GM12878 (cell line): ENCODE measurements at regions not wholly inside any gene's neighbourhood (a gene's known extent, or its start where the extent isn't known, plus 50 kb on each side); places are given as distances from the start of the nearest gene placed in this dataset.

ENCODE experiments used
- ATAC-seq: fragments of 200-7000 bp; cut with Tn5 transposase; 3 replicates; pipeline ENCODE4 v1.9.1; 2020; ENCODE audit warnings: mild to moderate bottlenecking, moderate library complexity
- BruUV-seq: library from RNA; stranded (reverse); fragments of 400-500 nt; replicated peaks from 2 replicates; lab custom pipeline; 2021; lab: Mats Ljungman, UMichigan
- CTCF ChIA-PET: fragments of 300-600 bp; sonication (Branson Sonifier 250); formaldehyde crosslinking; extraction: SDS; loops from one replicate; lab custom pipeline; 2021; ENCODE audit warnings: inconsistent platforms; lab: Yijun Ruan, JAX
- POLR2A ChIA-PET: fragments of 350-600 bp; formaldehyde crosslinking; extraction: SDS; loops from one replicate; lab custom pipeline; 2021; ENCODE audit warnings: inconsistent platforms; lab: Charles Lee
- RAD21 ChIA-PET: fragments of 300-600 bp; sonication (Branson Sonifier 250); formaldehyde crosslinking; loops from one replicate; lab custom pipeline; 2023; ENCODE audit warnings: antibody characterized with exemption; ENCODE audit not compliant: unreplicated experiment; lab: Charles Lee
- SMC1A ChIA-PET: fragments of 300-600 bp; sonication (Branson Sonifier 250); formaldehyde crosslinking; loops from one replicate; lab custom pipeline; 2023; ENCODE audit not compliant: unreplicated experiment, uncharacterized antibody; lab: Charles Lee
- DNase-seq: peaks from one replicate; pipeline ENCODE4 v3.0.0-alpha.2; 2011; ENCODE audit warnings: low read depth, low spot score
- FAIRE-seq: peaks from 3 replicates; lab custom pipeline; 2011; peaks lifted over from hg19 to GRCh38; lab: Jason Lieb, UNC
- H2AFZ ChIP-seq: 2 replicates; pipeline ENCODE4 v1.6.0; 2011; ENCODE audit warnings: low read depth, low read length, control low read depth; ENCODE audit not compliant: control insufficient read depth
- H3K27ac ChIP-seq: 2 replicates; pipeline ENCODE4 v1.5.1; 2011; ENCODE audit warnings: control low read depth; ENCODE audit not compliant: control insufficient read depth, insufficient read depth
- H3K27me3 ChIP-seq, 2 experiments: replicated peaks in 1 of 2; 2 replicates each; pipeline versions ENCODE4 v1.6.0 to v1.6.1; 2011; ENCODE audit warnings: low read length in 1 of 2; ENCODE audit not compliant: control insufficient read depth in 2 of 2, insufficient read depth in 2 of 2
- H3K36me3 ChIP-seq, 2 experiments: 2 replicates each; pipeline ENCODE4 v1.5.1; 2011; ENCODE audit warnings: low read length in 1 of 2; ENCODE audit not compliant: control insufficient read depth in 2 of 2, insufficient read depth in 2 of 2
- H3K4me1 ChIP-seq: 2 replicates; pipeline ENCODE4 v1.6.1; 2011; ENCODE audit warnings: mild to moderate bottlenecking, low read length, moderate library complexity, mixed read lengths; ENCODE audit not compliant: control insufficient read depth, insufficient read depth
- H3K4me2 ChIP-seq: 2 replicates; pipeline ENCODE4 v1.6.0; 2011; ENCODE audit warnings: control low read depth; ENCODE audit not compliant: control insufficient read depth, insufficient read depth
- H3K4me3 ChIP-seq: fragments of 200-600 bp; sonication (generic); 2 replicates; pipeline ENCODE4 v1.5.1; 2016
- H3K79me2 ChIP-seq: 2 replicates; pipeline ENCODE4 v1.6.0; 2011; ENCODE audit warnings: low read length; ENCODE audit not compliant: control insufficient read depth, insufficient read depth
- H3K9ac ChIP-seq: 2 replicates; pipeline ENCODE4 v1.8.0; 2011; ENCODE audit warnings: low read length, control low read depth, mixed read lengths; ENCODE audit not compliant: control insufficient read depth, insufficient read depth
- H3K9me3 ChIP-seq: replicated peaks from 3 replicates; pipeline ENCODE4 v1.5.1; 2011; ENCODE audit warnings: mild to moderate bottlenecking, low read length; ENCODE audit not compliant: control insufficient read depth, insufficient read depth
- H4K20me1 ChIP-seq: 2 replicates; pipeline ENCODE4 v1.6.0; 2011; ENCODE audit not compliant: control insufficient read depth, insufficient read depth
- ASH2L ChIP-seq: fragments of 300-600, 200-600 bp; sonication (generic); IDR thresholded peaks from 2 replicates; pipeline ENCODE4 v1.6.1; 2017; ENCODE audit warnings: low read depth, mild to moderate bottlenecking, borderline replicate concordance
- GATAD2B ChIP-seq: fragments of 450-650 bp; conservative IDR thresholded peaks from 2 replicates; pipeline ENCODE4 v1.6.1; 2017; ENCODE audit warnings: low read depth, mild to moderate bottlenecking, moderate library complexity
- KDM1A ChIP-seq: fragments of 200-600 bp; sonication (generic); IDR thresholded peaks from 2 replicates; pipeline ENCODE4 v1.6.1; 2016; ENCODE audit warnings: borderline replicate concordance
- NFIC ChIP-seq: IDR thresholded peaks from 2 replicates; pipeline ENCODE4 v1.6.1; 2012; ENCODE audit warnings: low read depth, mild to moderate bottlenecking, inconsistent platforms, low read length, moderate library complexity
- ZNF384 ChIP-seq: IDR thresholded peaks from 2 replicates; pipeline ENCODE4 v1.6.1; 2012; ENCODE audit warnings: low read depth, mild to moderate bottlenecking, low read length, improper control_type of control experiment, borderline replicate concordance
- WGBS: methylation state at CpG from one replicate; pipeline ENCODE4 v1.1.6; 2016; ENCODE audit warnings: low lambda C conversion rate; ENCODE audit not compliant: insufficient replicate concordance, insufficient coverage; ENCODE audit errors: missing lambda C conversion rate; 5-methylcytosine and 5-hydroxymethylcytosine counted together
- in situ Hi-C: fragments of 300-500 bp; cut with MboI; formaldehyde crosslinking; loops from 9 replicates; pipeline ENCODE4 v1.14.3; 2018; ENCODE audit warnings: mixed read lengths
- intact Hi-C: fragments of 100-400 bp; cut with micrococcal nuclease; formaldehyde crosslinking; loops from one replicate; pipeline ENCODE4 v1.14.2; 2022; ENCODE audit not compliant: unreplicated experiment
- TF ChIP-seq, protein P1 (sequence below): IDR thresholded peaks from 2 replicates; pipeline ENCODE4 v1.6.1; 2012; ENCODE audit warnings: low read depth, low read length, improper control_type of control experiment

DNA sequence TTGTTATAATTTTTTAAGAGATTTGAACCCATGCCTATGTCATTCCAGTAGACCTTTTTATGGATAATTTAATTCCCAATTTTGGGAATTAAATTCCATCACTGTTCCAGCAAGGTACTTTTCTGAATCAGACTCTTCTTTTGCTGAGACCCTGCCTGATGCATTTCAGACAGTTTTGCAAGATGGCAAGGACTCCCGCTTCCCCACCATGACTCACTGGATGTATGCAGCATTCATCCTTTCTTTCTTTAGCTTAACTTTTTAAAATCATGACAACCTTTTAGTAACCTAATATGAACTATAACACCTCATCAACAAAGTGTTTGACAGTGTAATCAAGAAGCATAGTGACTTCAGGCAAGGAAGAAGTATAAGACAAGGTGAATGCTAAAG is 178.1 kb upstream of the LEF1 start (continued):
- TF ChIP-seq ASH2L (no peak), ZNF384 (no peak), KDM1A (no peak), NFIC (no peak)
- TF ChIP-seq, protein P1, sequence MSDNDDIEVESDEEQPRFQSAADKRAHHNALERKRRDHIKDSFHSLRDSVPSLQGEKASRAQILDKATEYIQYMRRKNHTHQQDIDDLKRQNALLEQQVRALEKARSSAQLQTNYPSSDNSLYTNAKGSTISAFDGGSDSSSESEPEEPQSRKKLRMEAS = no peak

- Histone ChIP-seq H3K79me2 (no peaks in the 10 kb centered on the region), H3K4me3 (no peak overlapping the region), H3K4me2 (no peak overlapping the region), H3K27me3 (no peaks in the 10 kb centered on the region), H3K9me3 (no peaks in the 10 kb centered on the region), H3K9ac (no peak overlapping the region), H4K20me1 (no peaks in the 10 kb centered on the region), H3K4me1 (no peaks in the 10 kb centered on the region), H3K36me3 (no peaks in the 10 kb centered on the region), H3K27ac (no peak overlapping the region), H2AFZ (no peak overlapping the region)
- no peak for FAIRE-seq
- BruUV-seq = no TSS peak
- intact Hi-C loops = no loop called here
- SMC1A ChIA-PET = interaction anchor here (1.1 to 1.8 kb wide), 2 partner anchors 10 to 20 kb away, joined by 3 to 4 read pairs; no protein-coding TSS in a partner anchor
- no peak for ATAC-seq
- no peak for DNase-seq
- in situ Hi-C loops = no loop called here
- POLR2A ChIA-PET = no interaction called here
- RAD21 ChIA-PET = no interaction called here
- no peak for TF ChIP-seq GATAD2B
- TF ChIP-seq, all 136 proteins: peak for 0
- WGBS = 15% methylated on average over 2 of the region's 2 CpGs
- CTCF ChIA-PET = interaction anchor here (0.8 to 1.5 kb wide), 3 partner anchors 9 to 226 kb away, joined by 3 to 5 read pairs (median 4); no protein-coding TSS in a partner anchor
Measured at GRCh38 chr4:108345862-108346817, 177.4 kb upstream of the LEF1 start.
